ENCODE measurements at regions not wholly inside any gene's neighbourhood (a gene's known extent, or its start where the extent isn't known, plus 50 kb on each side); places are given as distances from the start of the nearest gene placed in this dataset.
"Not testable (repeated sequence)": the region's sequence is repeated elsewhere in the genome, so short reads cannot be mapped to it uniquely, and the experiment has no call there.

GRCh38 chr12:37546206-37546605, 770.4 kb upstream of the ALG10B start:
- H3K4me3 ChIP-seq = no peak overlapping the region
- no peaks in the 10 kb centered on the region for H3K36me3 ChIP-seq
- TF ChIP-seq POLR2A (IDR thresholded peaks at IDR 0.05) (no peak), POLR2AphosphoS5 (IDR thresholded peaks at IDR 0.05) (no peak), CTCF (IDR thresholded peaks at IDR 0.05 in 8 of 11, conservative IDR thresholded peaks at IDR 0.05 in 3 of 11) (no peak)
- WGBS, 5 donors = 89 to 96% (median 94%) methylated on average over 10 of the region's 10 CpGs
- H3K27me3 ChIP-seq (replicated peaks in 1 of 7) = no peaks in the 10 kb centered on the region
- H3K9me3 ChIP-seq = peaks cover 0 to 92% (median 44%) of the 10 kb centered on the region in 8 donors
- H3K4me1 ChIP-seq = no peaks in the 10 kb centered on the region
- DNase-seq = no peak
- intact Hi-C loops (cut with DNase I; ENCODE audit: low total_unique reads) = no loop called here
- no peak overlapping the region for H3K27ac ChIP-seq

GRCh38 chr12:37546901-37547475, 769.6 kb upstream of the ALG10B start:
- Histone ChIP-seq H3K27ac (no peak overlapping the region), H3K27me3 (replicated peaks in 1 of 7) (no peaks in the 10 kb centered on the region), H3K4me3 (no peak overlapping the region), H3K9me3 (peaks cover 0 to 85% (median 41%) of the 10 kb centered on the region in 8 donors), H3K36me3 (no peaks in the 10 kb centered on the region), H3K4me1 (no peaks in the 10 kb centered on the region)
- TF ChIP-seq POLR2AphosphoS5 (IDR thresholded peaks at IDR 0.05) = no peak
- TF ChIP-seq POLR2A (IDR thresholded peaks at IDR 0.05) = no peak
- no peak for TF ChIP-seq CTCF (IDR thresholded peaks at IDR 0.05 in 8 of 11, conservative IDR thresholded peaks at IDR 0.05 in 3 of 11)
- WGBS, 5 donors = 82 to 94% (median 84%) methylated on average over 17 to 20 of the region's 20 CpGs
- no peak for DNase-seq
- intact Hi-C loops (cut with DNase I; ENCODE audit: low total_unique reads) = no loop called here

- no peak overlapping the region for H3K27ac ChIP-seq
- H3K27me3 ChIP-seq (replicated peaks in 1 of 7) = no peaks in the 10 kb centered on the region
- TF ChIP-seq POLR2A (IDR thresholded peaks at IDR 0.05) = no peak
- no peak for TF ChIP-seq CTCF (IDR thresholded peaks at IDR 0.05 in 8 of 11, conservative IDR thresholded peaks at IDR 0.05 in 3 of 11)
- no peaks in the 10 kb centered on the region for H3K36me3 ChIP-seq
- DNase-seq = no peak
- H3K4me1 ChIP-seq = no peaks in the 10 kb centered on the region
- intact Hi-C loops (cut with DNase I; ENCODE audit: low total_unique reads) = no loop called here
- WGBS, 5 donors = 81 to 90% (median 84%) methylated on average over 19 to 25 of the region's 25 CpGs
- no peak overlapping the region for H3K4me3 ChIP-seq
- H3K9me3 ChIP-seq = peaks cover 0 to 84% (median 35%) of the 10 kb centered on the region in 8 donors
These were observed 769.0 kb upstream of the ALG10B start for GRCh38 chr12:37547611-37548010.

GRCh38 chr12:37548266-37548805, 768.2 kb upstream of the ALG10B start:
- H3K27ac ChIP-seq = no peak overlapping the region
- H3K4me3 ChIP-seq = no peak overlapping the region
- no peaks in the 10 kb centered on the region for H3K27me3 ChIP-seq (replicated peaks in 1 of 7)
- peaks cover 0 to 77% (median 31%) of the 10 kb centered on the region in 8 donors for H3K9me3 ChIP-seq
- intact Hi-C loops (cut with DNase I; ENCODE audit: low total_unique reads) = no loop called here
- H3K4me1 ChIP-seq = no peaks in the 10 kb centered on the region
- no peak for DNase-seq
- H3K36me3 ChIP-seq = no peaks in the 10 kb centered on the region
- WGBS, 5 donors = 91 to 93% (median 93%) methylated on average over 25 of the region's 25 CpGs
- TF ChIP-seq POLR2AphosphoS5 (IDR thresholded peaks at IDR 0.05) (no peak), CTCF (IDR thresholded peaks at IDR 0.05 in 8 of 11, conservative IDR thresholded peaks at IDR 0.05 in 3 of 11) (no peak), POLR2A (IDR thresholded peaks at IDR 0.05) (no peak)

- intact Hi-C loops (cut with DNase I; ENCODE audit: low total_unique reads); H3K36me3 ChIP-seq; DNase-seq; H3K27me3 ChIP-seq (replicated peaks in 1 of 7); H3K4me1 ChIP-seq; H3K4me3 ChIP-seq: not testable (repeated sequence)
- peaks cover 0 to 56% (median 26%) of the 10 kb centered on the region in 8 donors for H3K9me3 ChIP-seq
- 69 to 89% (median 80%) methylated on average over 4 of the region's 4 CpGs for WGBS, 5 donors
- H3K27ac ChIP-seq = peak overlapping the region in 4 of 8 donors; percentile 22 to 39 (median 34)
These were observed 759.6 kb upstream of the ALG10B start for GRCh38 chr12:37556957-37557356.

All from spleen (tissue), 11 donors.